Neural cell (in vitro differentiated cells): ENCODE measurements at regions not wholly inside any gene's neighbourhood (a gene's known extent, or its start where the extent isn't known, plus 50 kb on each side); places are given as distances from the start of the nearest gene placed in this dataset.

Source experiments
- CTCF ChIP-seq: fragments of 450-650 bp; IDR thresholded peaks from 2 replicates; pipeline ENCODE4 v1.5.1; 2014; ENCODE audit warnings: antibody characterized with exemption, mild to moderate bottlenecking, moderate library complexity; ENCODE audit not compliant: poor library complexity, severe bottlenecking
- EP300 ChIP-seq: fragments of 450-650 bp; conservative IDR thresholded peaks from 2 replicates; pipeline ENCODE4 v1.6.1; 2014; ENCODE audit warnings: antibody characterized with exemption, mild to moderate bottlenecking, moderate library complexity; ENCODE audit not compliant: poor library complexity, severe bottlenecking
- EZH2 ChIP-seq: fragments of 200-600, 300-800 bp; shearing (Covaris generic), sonication (generic); IDR thresholded peaks from 2 replicates; pipeline ENCODE4 v1.6.1; 2014; ENCODE audit warnings: antibody characterized with exemption, low read length, borderline replicate concordance, mild to moderate bottlenecking; ENCODE audit not compliant: insufficient read depth, poor library complexity, severe bottlenecking
- MXI1 ChIP-seq: fragments of 450-650 bp; conservative IDR thresholded peaks from 2 replicates; pipeline ENCODE4 v1.6.1; 2014; ENCODE audit warnings: antibody characterized with exemption, mild to moderate bottlenecking; ENCODE audit not compliant: poor library complexity, severe bottlenecking
- POLR2AphosphoS5 ChIP-seq: IDR thresholded peaks from 2 replicates; pipeline ENCODE4 v1.6.1; 2012
- RAD21 ChIP-seq: fragments of 450-650 bp; conservative IDR thresholded peaks from 2 replicates; pipeline ENCODE4 v1.6.1; 2014; ENCODE audit warnings: antibody characterized with exemption, mild to moderate bottlenecking, moderate library complexity
- REST ChIP-seq: IDR thresholded peaks from 2 replicates; pipeline ENCODE4 v1.6.1; 2012; ENCODE audit warnings: borderline replicate concordance
- SMC3 ChIP-seq: fragments of 450-650 bp; conservative IDR thresholded peaks from 2 replicates; pipeline ENCODE4 v1.6.1; 2014; ENCODE audit warnings: antibody characterized with exemption, mild to moderate bottlenecking, moderate library complexity; ENCODE audit not compliant: poor library complexity
- TAF1 ChIP-seq: IDR thresholded peaks from 2 replicates; pipeline ENCODE4 v1.6.1; 2012; ENCODE audit warnings: low read depth

DNA sequence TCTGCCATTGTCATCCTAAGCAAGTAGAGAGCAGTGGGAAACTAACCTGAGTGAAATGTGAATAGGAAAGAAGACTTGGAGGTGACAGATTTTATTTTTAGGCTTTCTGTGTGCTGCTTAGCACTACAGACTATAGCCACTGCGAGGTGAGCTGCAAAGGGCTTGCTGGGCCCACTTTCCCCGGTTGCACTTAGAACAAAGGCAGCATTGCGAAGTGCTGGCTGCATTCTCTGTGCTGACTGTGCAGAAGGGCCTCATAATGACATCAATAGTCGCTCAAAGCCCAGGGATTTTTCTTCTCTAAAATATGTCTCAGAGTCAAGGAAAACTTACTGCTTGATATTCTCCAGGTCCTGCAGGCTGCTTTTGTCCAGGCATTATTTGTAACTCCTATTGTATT, 592.1 kb downstream of the TDRD15 start:
- TF ChIP-seq REST (peak; percentile 64), CTCF (no peak), EZH2 (no peak), EP300 (no peak), POLR2AphosphoS5 (peak; percentile 38), RAD21 (peak; percentile 57), SMC3 (peak; percentile 39), TAF1 (no peak), MXI1 (no peak)
